GM18519 (cell line): ENCODE measurements at regions not wholly inside any gene's neighbourhood (a gene's known extent, or its start where the extent isn't known, plus 50 kb on each side); places are given as distances from the start of the nearest gene placed in this dataset.

Experiments used
- ATAC-seq: cut with Tn5 transposase; IDR thresholded peaks from one replicate; pipeline ENCODE4 v1.9.1; 2021; ENCODE audit warnings: mild to moderate bottlenecking, moderate library complexity; ENCODE audit not compliant: unreplicated experiment, low FRiP score

GRCh38 chr10:124346831-124347230 is 71.9 kb downstream of the OAT start:
- ATAC-seq = no peak

- ATAC-seq = no peak
Measured at GRCh38 chr10:124345521-124345920, 73.2 kb downstream of the OAT start.

GRCh38 chr10:124344931-124345330 is 73.8 kb downstream of the OAT start:
- ATAC-seq = no peak

DNA sequence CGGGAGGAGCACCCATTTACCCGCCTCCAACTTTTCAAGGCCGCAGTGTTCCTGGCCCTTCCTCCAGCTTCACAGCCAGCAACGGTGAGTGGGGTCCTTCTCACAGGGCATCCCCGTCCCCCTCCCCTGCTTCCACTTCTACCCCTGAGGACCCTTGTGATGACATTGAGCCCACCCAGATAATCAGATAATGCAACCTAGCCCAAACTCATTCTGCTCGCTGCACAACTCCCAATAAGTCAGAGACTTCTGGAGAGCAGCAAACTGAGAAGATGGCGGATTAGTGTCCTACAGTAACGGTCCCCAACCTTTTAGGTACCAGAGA is 74.5 kb downstream of the OAT start:
- no peak for ATAC-seq

DNA sequence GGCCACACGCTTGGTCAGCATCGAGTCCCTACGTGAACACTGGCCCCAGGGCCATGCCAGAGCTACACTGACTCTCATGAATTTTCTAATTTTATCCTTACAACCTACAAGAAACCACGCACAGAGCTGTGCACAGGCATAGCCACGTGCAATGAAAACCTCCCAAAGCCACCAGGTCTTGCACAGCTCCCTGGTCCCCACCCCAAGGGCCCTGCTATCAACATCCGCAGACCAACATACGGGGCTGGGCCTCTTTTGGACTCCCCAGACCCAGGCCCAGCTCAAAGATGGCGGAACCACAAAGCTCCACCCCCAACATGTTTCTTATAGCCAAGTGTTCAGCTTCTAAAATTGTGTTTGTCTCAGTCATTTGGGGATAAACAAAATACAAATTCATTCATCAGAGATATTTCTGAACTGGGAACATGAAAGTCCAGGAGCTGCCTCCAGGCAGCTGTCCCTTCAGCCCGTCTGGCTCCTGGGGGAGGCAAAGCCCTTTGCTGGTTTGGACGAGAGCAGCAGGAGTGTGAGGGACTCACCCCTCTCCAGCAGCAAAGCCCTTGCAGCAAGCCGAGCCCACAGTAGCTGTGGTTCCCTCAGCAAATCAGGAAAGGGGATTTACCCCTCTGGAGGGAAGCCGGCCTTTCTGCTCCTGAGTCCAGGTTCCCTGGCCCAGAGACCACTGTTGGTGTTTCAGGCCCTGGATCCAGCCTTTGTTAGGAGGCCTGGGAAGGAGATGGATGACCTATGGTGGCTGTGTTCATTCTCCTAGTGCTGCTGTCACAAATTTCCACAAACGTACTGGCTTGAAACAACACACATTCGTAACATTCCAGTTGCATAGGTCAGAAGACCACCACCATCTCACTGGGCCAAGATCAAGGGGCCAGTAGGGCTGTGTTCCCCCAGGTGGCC is 75.1 kb downstream of the OAT start:
- ATAC-seq = no peak

GRCh38 chr10:124342821-124343170 is 75.9 kb downstream of the OAT start:
- ATAC-seq = no peak

GRCh38 chr10:124342136-124342820 is 76.4 kb downstream of the OAT start:
- no peak for ATAC-seq

GRCh38 chr10:124341768-124342135 is 77.0 kb downstream of the OAT start:
- no peak for ATAC-seq

GRCh38 chr10:124340033-124340760 is 78.5 kb downstream of the OAT start:
- no peak for ATAC-seq

DNA sequence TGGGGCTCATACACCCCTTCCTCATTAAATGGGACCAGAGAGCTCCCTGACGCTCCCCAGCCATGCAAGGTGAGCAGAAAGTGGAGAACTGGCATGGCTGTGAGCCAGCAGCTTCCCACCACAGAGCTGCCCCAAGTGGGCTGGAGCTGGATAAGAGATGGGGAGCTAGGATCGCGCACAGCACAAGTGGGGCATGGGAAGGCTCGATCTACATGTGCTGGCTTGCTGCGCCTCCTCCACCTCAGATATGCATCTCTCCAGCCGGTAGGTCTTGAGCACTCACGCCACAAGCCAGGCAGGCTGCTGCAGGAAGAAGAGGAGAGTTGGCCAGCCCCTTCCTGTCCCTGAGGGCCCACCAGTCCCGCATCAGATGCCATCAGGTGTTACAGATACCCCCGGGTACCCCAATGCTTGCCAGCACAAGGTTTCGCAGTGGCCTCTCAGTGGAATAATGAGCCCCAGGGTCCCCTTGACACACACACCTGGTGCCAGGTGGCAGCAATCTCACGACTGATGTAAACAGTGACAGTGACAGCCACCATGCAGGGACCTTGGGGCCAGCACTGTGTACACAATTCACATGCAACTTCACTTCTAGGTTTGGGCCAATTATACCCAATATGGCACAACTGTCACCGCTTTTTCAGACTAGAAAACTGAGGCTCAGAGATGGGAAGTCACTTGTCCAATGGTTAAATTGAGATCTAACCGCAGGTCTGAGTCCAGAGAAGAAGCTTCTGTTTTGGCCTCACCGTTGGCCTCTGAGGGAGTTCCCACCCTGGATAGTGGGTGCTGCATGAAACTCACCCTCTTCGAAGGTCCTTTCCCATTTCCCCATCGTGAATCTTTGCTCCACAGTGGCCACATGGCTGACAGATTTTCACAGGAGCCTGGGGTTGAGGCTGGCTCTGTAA is 79.3 kb downstream of the OAT start:
- ATAC-seq = no peak

DNA sequence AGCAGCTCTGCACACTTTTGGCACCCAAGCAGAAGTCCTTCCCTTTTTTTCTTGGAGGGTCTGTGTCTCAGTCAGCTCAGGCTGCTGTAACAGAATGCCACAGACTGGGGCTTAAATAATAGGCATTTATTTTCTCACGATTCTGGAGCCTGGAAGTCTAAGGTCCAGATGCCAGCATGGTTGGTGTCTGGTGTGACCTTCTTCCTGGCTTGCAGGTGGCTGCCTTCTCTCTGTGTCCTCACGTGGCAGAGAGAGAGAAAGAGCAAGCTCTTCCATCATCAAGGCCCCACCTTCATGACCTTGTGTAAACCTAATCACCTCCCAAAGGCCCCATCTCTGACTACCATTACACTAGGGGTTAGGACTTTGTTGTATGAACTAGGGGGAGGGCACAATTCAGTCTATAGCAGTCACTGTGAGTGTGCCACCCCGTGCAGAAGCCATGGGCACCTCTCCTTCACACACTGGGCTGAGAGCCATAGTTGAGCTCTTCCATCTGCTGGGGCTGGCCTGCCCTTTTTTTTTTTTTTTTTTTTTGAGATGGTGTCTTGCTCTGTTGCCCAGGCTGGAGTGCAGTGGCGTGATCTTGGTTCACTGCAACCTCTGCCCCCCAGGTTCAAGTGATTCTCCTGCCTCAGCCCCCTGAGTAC is 80.3 kb downstream of the OAT start:
- no peak for ATAC-seq

GRCh38 chr10:124336186-124336585 is 82.5 kb downstream of the OAT start:
- ATAC-seq = no peak

GRCh38 chr10:124333931-124334330 is 84.8 kb downstream of the OAT start:
- no peak for ATAC-seq

DNA sequence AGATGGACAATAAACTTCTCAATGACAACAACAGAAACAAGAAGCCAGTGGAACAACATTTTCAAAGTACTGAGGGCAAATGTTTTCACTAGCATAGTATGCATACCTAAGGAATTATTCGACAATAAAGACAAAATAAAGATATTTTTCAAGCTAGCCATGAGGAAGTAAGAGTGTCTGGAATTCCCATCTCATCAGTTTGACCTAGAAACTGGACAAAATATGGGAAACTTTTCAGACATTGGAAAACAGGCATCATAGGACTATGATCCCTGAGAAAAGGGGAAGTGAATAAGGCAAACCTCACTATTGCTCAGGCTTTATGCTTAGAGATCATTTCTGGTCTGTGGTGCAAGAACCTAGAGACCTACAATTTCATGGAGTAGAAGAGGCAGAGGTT is 86.3 kb downstream of the OAT start:
- no peak for ATAC-seq

DNA sequence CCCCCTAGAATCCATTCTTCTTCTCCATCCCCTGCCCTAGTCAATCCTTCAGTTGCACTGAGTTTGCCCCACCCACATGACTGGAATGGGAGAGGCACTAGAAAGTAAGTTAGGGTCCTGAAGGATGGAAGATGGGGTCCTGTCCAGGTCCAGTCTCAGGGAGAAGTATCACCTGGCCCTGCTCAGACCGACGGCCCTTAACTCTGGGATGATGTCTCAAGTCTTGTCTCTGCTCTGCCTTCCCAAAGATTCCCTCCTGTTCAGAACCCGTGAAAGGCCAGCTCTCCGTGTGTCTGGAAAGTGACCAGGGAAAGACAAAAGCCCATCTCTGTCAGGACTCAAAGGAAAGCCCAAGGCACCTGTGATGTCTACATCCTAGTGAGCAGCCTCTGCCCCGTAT is 88.8 kb downstream of the OAT start:
- no peak for ATAC-seq

GRCh38 chr10:124329362-124329761 is 89.4 kb downstream of the OAT start:
- no peak for ATAC-seq

DNA sequence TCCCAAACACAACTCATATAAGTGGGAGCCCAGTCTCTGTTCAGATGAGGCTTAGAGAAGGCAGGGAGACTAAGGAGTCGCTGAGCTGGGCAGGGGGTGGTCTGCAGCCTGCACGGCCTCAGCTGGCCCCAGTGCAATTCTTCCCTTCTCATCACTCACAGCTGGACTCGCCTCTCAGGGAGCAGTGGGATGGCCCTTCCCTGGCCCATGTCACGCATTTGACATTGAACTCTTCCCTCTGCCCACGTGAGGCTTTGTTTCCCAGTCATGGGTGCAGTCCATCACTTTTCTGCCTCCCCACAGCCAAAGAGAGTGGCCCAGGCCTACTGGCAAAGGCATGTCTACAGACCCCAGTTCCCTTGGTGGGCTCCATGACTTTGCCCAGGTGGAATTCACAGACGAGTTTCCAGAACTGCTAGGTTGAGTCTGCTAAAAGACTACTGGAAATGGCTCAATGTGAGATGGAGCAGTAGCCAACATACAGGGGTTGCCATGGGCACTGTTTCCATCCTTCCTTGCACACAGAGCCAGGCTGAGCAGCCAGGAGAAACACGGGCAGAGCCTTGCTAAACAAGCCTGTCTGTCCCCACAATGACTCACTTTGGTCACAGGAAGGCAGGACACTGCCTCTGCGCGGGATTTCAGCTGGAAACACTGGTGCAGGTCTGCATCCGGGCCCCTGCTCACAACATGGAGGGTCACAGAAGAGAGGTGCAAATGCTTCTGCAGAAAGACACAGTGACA is 90.1 kb downstream of the OAT start:
- ATAC-seq = no peak

- no peak for ATAC-seq
Measured at GRCh38 chr10:124325998-124326636, 92.6 kb downstream of the OAT start.

GRCh38 chr10:124325633-124325914 is 93.1 kb downstream of the OAT start:
- ATAC-seq = no peak
